ENCODE measurements at regions not wholly inside any gene's neighbourhood (a gene's known extent, or its start where the extent isn't known, plus 50 kb on each side); places are given as distances from the start of the nearest gene placed in this dataset.

DNA sequence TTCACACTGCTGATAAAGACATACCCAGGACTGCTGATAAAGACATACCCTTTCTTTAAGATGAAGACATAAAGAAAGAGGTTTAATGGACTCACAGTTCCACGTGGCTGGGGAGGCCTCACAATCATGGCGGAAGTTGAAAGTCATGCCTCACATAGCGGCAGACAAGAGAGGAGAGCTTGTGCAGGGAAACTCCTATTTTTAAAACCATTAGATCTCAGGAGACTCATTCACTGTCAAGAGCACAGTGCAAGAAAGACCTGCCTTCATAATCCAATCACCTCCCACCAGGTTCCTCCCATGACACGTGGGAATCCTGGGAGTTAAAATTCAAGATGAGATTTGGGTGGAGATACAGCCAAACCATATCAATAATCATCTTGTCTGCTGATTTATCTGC lies 278.1 kb downstream of the SLC6A15 start:
- DNase-seq (no peak), ATAC-seq (no peak)
- no peaks in the 10 kb centered on the region for H3K27me3 Mint-ChIP-seq (ENCODE audit: low read depth in 2 of 2)
- TF ChIP-seq, protein P1, sequence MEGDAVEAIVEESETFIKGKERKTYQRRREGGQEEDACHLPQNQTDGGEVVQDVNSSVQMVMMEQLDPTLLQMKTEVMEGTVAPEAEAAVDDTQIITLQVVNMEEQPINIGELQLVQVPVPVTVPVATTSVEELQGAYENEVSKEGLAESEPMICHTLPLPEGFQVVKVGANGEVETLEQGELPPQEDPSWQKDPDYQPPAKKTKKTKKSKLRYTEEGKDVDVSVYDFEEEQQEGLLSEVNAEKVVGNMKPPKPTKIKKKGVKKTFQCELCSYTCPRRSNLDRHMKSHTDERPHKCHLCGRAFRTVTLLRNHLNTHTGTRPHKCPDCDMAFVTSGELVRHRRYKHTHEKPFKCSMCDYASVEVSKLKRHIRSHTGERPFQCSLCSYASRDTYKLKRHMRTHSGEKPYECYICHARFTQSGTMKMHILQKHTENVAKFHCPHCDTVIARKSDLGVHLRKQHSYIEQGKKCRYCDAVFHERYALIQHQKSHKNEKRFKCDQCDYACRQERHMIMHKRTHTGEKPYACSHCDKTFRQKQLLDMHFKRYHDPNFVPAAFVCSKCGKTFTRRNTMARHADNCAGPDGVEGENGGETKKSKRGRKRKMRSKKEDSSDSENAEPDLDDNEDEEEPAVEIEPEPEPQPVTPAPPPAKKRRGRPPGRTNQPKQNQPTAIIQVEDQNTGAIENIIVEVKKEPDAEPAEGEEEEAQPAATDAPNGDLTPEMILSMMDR (IDR thresholded peaks at IDR 0.05): no peak
- intact Hi-C loops (cut with micrococcal nuclease): no loop called here
- no peaks in the 10 kb centered on the region for H3K9me3 ChIP-seq (ENCODE audit: control insufficient read depth, insufficient read depth, low read length)
- H3K36me3 Mint-ChIP-seq: no peaks in the 10 kb centered on the region
- H3K27me3 ChIP-seq (ENCODE audit: control insufficient read depth, insufficient read depth, low read length): no peaks in the 10 kb centered on the region
- H3K9me3 Mint-ChIP-seq: peaks cover 3 to 19% of the 10 kb centered on the region in 2 donors
- no peaks in the 10 kb centered on the region for H3K36me3 ChIP-seq (ENCODE audit: control insufficient read depth, insufficient read depth, low read length)
- 85% methylated on average over 4 of the region's 4 CpGs for WGBS (ENCODE audit: insufficient coverage)
- H3K4me1 Mint-ChIP-seq: no peaks in the 10 kb centered on the region
- H3K27ac Mint-ChIP-seq: no peak overlapping the region
- no peak overlapping the region for H3K4me3 Mint-ChIP-seq
- H3K27ac ChIP-seq (ENCODE audit: low read length): no peak overlapping the region
- H3K4me1 ChIP-seq (ENCODE audit: control insufficient read depth, insufficient read depth, low read length): no peaks in the 10 kb centered on the region
- H3K4me3 ChIP-seq (ENCODE audit: low read length): no peak overlapping the region

DNA sequence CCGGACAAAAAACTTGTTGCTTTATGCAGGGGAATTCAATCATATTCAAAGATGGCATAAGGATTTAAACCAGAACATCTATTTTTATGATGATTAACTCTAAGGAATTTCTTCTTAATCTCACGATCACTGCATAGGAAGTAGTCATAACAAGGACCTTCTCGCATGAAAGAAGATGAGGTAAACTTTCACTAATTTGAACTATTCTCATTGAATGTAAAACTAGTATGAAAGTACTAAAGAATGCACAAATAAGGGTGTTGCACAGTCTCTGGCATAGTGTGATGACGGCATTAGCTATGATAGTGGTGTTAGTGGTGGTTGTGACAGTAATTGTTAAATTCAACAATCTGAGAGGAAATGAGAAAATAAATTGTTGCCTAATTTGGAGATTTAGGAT lies 280.0 kb downstream of the SLC6A15 start:
- Histone ChIP-seq H3K4me1 (ENCODE audit: control insufficient read depth, insufficient read depth, low read length) (no peaks in the 10 kb centered on the region), H3K4me3 (ENCODE audit: low read length) (no peak overlapping the region), H3K27me3 (ENCODE audit: control insufficient read depth, insufficient read depth, low read length) (no peaks in the 10 kb centered on the region), H3K36me3 (ENCODE audit: control insufficient read depth, insufficient read depth, low read length) (no peaks in the 10 kb centered on the region), H3K9me3 (ENCODE audit: control insufficient read depth, insufficient read depth, low read length) (no peaks in the 10 kb centered on the region), H3K27ac (ENCODE audit: low read length) (no peak overlapping the region)
- no peaks in the 10 kb centered on the region for H3K4me1 Mint-ChIP-seq
- H3K9me3 Mint-ChIP-seq: peaks cover 3 to 25% of the 10 kb centered on the region in 2 donors
- no peaks in the 10 kb centered on the region for H3K36me3 Mint-ChIP-seq
- H3K4me3 Mint-ChIP-seq: no peak overlapping the region
- intact Hi-C loops (cut with micrococcal nuclease): no loop called here
- TF ChIP-seq, protein P1 (IDR thresholded peaks at IDR 0.05): no peak
- ATAC-seq (no peak), DNase-seq (no peak)
- H3K27ac Mint-ChIP-seq: no peak overlapping the region
- no peaks in the 10 kb centered on the region for H3K27me3 Mint-ChIP-seq (ENCODE audit: low read depth in 2 of 2)
- WGBS (ENCODE audit: insufficient coverage): 94% methylated on average over 3 of the region's 4 CpGs

DNA sequence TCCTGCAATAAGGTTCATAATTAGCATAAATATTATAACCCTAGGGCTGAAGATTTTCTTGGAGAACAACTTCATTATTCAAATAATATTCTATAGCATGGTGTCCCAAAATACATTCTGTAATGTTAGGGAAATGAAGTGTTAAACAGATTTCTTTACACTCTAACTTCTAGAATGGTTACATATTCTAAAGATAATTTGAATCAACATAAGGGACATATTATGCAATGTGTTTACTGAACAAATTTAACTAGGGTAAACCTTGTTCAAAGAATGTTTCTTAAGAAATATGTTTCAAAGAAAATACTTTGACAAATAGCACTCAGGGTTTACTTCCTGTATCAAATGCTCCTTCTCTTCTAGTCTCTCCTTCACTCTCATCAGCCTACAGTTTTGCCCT lies 281.6 kb downstream of the SLC6A15 start:
- TF ChIP-seq, protein P1 (IDR thresholded peaks at IDR 0.05): no peak
- H3K27ac ChIP-seq (ENCODE audit: low read length): no peak overlapping the region
- no peaks in the 10 kb centered on the region for H3K36me3 Mint-ChIP-seq
- peaks cover 3 to 28% of the 10 kb centered on the region in 2 donors for H3K9me3 Mint-ChIP-seq
- H3K4me3 Mint-ChIP-seq: no peak overlapping the region
- DNase-seq (no peak), ATAC-seq (no peak)
- H3K36me3 ChIP-seq (ENCODE audit: control insufficient read depth, insufficient read depth, low read length): no peaks in the 10 kb centered on the region
- no peaks in the 10 kb centered on the region for H3K4me1 ChIP-seq (ENCODE audit: control insufficient read depth, insufficient read depth, low read length)
- H3K4me1 Mint-ChIP-seq: no peaks in the 10 kb centered on the region
- no peaks in the 10 kb centered on the region for H3K27me3 ChIP-seq (ENCODE audit: control insufficient read depth, insufficient read depth, low read length)
- H3K27me3 Mint-ChIP-seq (ENCODE audit: low read depth in 2 of 2): no peaks in the 10 kb centered on the region
- intact Hi-C loops (cut with micrococcal nuclease): no loop called here
- H3K9me3 ChIP-seq (ENCODE audit: control insufficient read depth, insufficient read depth, low read length): no peaks in the 10 kb centered on the region
- no peak overlapping the region for H3K27ac Mint-ChIP-seq
- H3K4me3 ChIP-seq (ENCODE audit: low read length): no peak overlapping the region

DNA sequence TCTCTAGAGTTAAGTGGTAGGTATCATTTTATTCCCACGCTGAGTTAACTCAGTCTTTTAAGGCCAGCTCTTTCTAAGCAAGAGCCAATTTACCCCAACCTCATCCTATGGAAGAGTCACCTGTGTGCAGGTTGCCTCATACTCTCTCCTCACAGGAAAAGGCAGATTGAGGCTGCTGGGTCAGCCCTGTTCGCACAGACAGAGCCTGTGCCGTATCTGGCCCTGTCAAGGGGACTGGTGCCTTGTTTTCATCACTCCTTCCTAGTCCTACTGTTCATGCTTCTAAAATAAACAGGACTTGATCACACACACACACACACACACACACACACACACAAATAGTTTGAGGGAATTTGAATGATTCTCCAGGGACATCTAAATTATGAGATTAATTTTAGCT lies 285.0 kb downstream of the SLC6A15 start:
- Mint-ChIP-seq H3K36me3 (no peaks in the 10 kb centered on the region), H3K4me1 (no peaks in the 10 kb centered on the region), H3K27ac (no peak overlapping the region), H3K4me3 (no peak overlapping the region), H3K27me3 (ENCODE audit: low read depth in 2 of 2) (no peaks in the 10 kb centered on the region), H3K9me3 (peaks cover 5 to 28% of the 10 kb centered on the region in 2 donors)
- DNase-seq (no peak), ATAC-seq (no peak)
- intact Hi-C loops (cut with micrococcal nuclease): no loop called here
- H3K4me3 ChIP-seq (ENCODE audit: low read length): no peak overlapping the region
- H3K27me3 ChIP-seq (ENCODE audit: control insufficient read depth, insufficient read depth, low read length): no peaks in the 10 kb centered on the region
- WGBS (ENCODE audit: insufficient coverage): 71% methylated on average over 3 of the region's 3 CpGs
- no peaks in the 10 kb centered on the region for H3K4me1 ChIP-seq (ENCODE audit: control insufficient read depth, insufficient read depth, low read length)
- H3K9me3 ChIP-seq (ENCODE audit: control insufficient read depth, insufficient read depth, low read length): no peaks in the 10 kb centered on the region
- no peak overlapping the region for H3K27ac ChIP-seq (ENCODE audit: low read length)
- TF ChIP-seq, protein P1 (IDR thresholded peaks at IDR 0.05): no peak
- H3K36me3 ChIP-seq (ENCODE audit: control insufficient read depth, insufficient read depth, low read length): no peaks in the 10 kb centered on the region

All from natural killer cell (primary cell).